A549 (cell line): ENCODE measurements at regions not wholly inside any gene's neighbourhood (a gene's known extent, or its start where the extent isn't known, plus 50 kb on each side); places are given as distances from the start of the nearest gene placed in this dataset.

ENCODE experiments used
- ATAC-seq, 2 experiments: fragments of 200-7000 bp in 1 of 2; fragments of >200 bp in 1 of 2; cut with Nextera tagmentation in 1 of 2; cut with Tn5 transposase in 1 of 2; 3 replicates each; pipeline versions ENCODE4 v1.8.0 to v1.9.1; 2018 to 2020; ENCODE audit warnings: mild to moderate bottlenecking in 1 of 2, moderate library complexity in 1 of 2
- CTCF ChIA-PET: fragments of 300-600 bp; sonication (Branson Sonifier 250); formaldehyde crosslinking; extraction: SDS; loops from one replicate; lab custom pipeline; 2021; ENCODE audit warnings: antibody characterized with exemption, inconsistent platforms; lab: Yijun Ruan, JAX
- POLR2A ChIA-PET: fragments of 350-600 bp; formaldehyde crosslinking; extraction: SDS; loops from one replicate; lab custom pipeline; 2021; ENCODE audit warnings: antibody characterized with exemption, inconsistent platforms; lab: Yijun Ruan, JAX
- DNase-seq, 2 experiments: peaks; one replicate each; pipeline versions ENCODE4 v3.0.0 to v3.0.0-alpha.2; 2011 to 2016; ENCODE audit warnings: low read depth in 1 of 2, low spot score in 1 of 2
- FAIRE-seq: peaks from 2 replicates; lab custom pipeline; 2011; peaks lifted over from hg19 to GRCh38; lab: Jason Lieb, UNC
- H3K27ac ChIP-seq, 2 experiments: fragments of >200 bp; sonication (Bioruptor Twin); formaldehyde crosslinking; 3 replicates each; pipeline ENCODE4 v1.5.1; 2016 to 2017
- H3K4me1 ChIP-seq: fragments of >200 bp; sonication (Bioruptor Twin); formaldehyde crosslinking; 3 replicates; pipeline ENCODE4 v1.6.1; 2016
- H3K4me2 ChIP-seq: fragments of >200 bp; sonication (Bioruptor Twin); formaldehyde crosslinking; 3 replicates; pipeline ENCODE4 v1.6.1; 2016
- H3K4me3 ChIP-seq: fragments of >200 bp; sonication (Bioruptor Twin); formaldehyde crosslinking; 3 replicates; pipeline ENCODE4 v1.5.1; 2016
- H3K9me3 ChIP-seq: fragments of >200 bp; sonication (Bioruptor Twin); formaldehyde crosslinking; 3 replicates; pipeline ENCODE4 v1.6.1; 2016
- BHLHE40 ChIP-seq: IDR thresholded peaks from 2 replicates; pipeline ENCODE4 v1.6.1; 2012; ENCODE audit warnings: low read depth, low read length, inconsistent platforms
- CBX2 ChIP-seq: fragments of 200-600 bp; sonication (generic); IDR thresholded peaks from 2 replicates; pipeline ENCODE4 v1.6.1; 2016; ENCODE audit warnings: low read depth, mild to moderate bottlenecking, borderline replicate concordance
- CHD4 ChIP-seq: fragments of 200-600 bp; sonication (generic); IDR thresholded peaks from 2 replicates; pipeline ENCODE4 v1.6.1; 2016; ENCODE audit warnings: antibody characterized with exemption, mild to moderate bottlenecking, borderline replicate concordance
- EP300 ChIP-seq, 2 experiments: fragments of >200 bp; sonication (Bioruptor Twin); formaldehyde crosslinking; IDR thresholded peaks; 2 replicates in 1 of 2; 3 replicates in 1 of 2; pipeline ENCODE4 v1.6.1; 2016 to 2017
- FOXS1 ChIP-seq: fragments of 250-450 bp; sonication (Bioruptor Pico); IDR thresholded peaks from 2 replicates; pipeline ENCODE4 v1.5.0; 2020; ENCODE audit warnings: mild to moderate bottlenecking, moderate library complexity
- HEYL ChIP-seq: fragments of 250-450 bp; sonication (Bioruptor Pico); IDR thresholded peaks from 2 replicates; pipeline ENCODE4 v1.8.0; 2021; ENCODE audit warnings: mild to moderate bottlenecking, moderate library complexity
- HOXA7 ChIP-seq: fragments of 250-450 bp; sonication (Bioruptor Pico); IDR thresholded peaks from 2 replicates; pipeline ENCODE4 v1.5.0; 2020; ENCODE audit warnings: mild to moderate bottlenecking, moderate library complexity
- HOXB13 ChIP-seq: fragments of 250-450 bp; sonication (Bioruptor Pico); IDR thresholded peaks from 2 replicates; pipeline ENCODE4 v1.5.0; 2020; ENCODE audit warnings: low read depth, mild to moderate bottlenecking, moderate library complexity
- JUN ChIP-seq, 2 experiments: fragments of >200 bp; sonication (Bioruptor Twin); formaldehyde crosslinking; IDR thresholded peaks; 2 replicates in 1 of 2; 3 replicates in 1 of 2; pipeline ENCODE4 v1.6.1; 2016 to 2017
- KDM5A ChIP-seq: fragments of 200-600 bp; sonication (generic); IDR thresholded peaks from 2 replicates; pipeline ENCODE4 v1.6.1; 2016; ENCODE audit warnings: antibody characterized with exemption, mild to moderate bottlenecking
- MAZ ChIP-seq: fragments of 150-350 bp; IDR thresholded peaks from 2 replicates; pipeline ENCODE4 v1.6.1; 2014; ENCODE audit warnings: antibody characterized with exemption, low read depth, low read length, borderline replicate concordance
- NFE2L2 ChIP-seq: fragments of 150-350 bp; conservative IDR thresholded peaks from 2 replicates; pipeline ENCODE4 v1.6.1; 2014; ENCODE audit warnings: low read length
- NR3C1 ChIP-seq: fragments of >200 bp; sonication (Bioruptor Twin); formaldehyde crosslinking; IDR thresholded peaks from 3 replicates; pipeline ENCODE4 v1.6.1; 2017
- PHF8 ChIP-seq: fragments of 200-600 bp; sonication (generic); IDR thresholded peaks from 2 replicates; pipeline ENCODE4 v1.6.1; 2016; ENCODE audit warnings: low read depth, mild to moderate bottlenecking, antibody characterized with exemption, moderate library complexity, borderline replicate concordance
- POLR2A ChIP-seq: IDR thresholded peaks from 2 replicates; pipeline ENCODE4 v1.6.1; 2012; ENCODE audit warnings: mild to moderate bottlenecking, low read length
- POLR2AphosphoS2 ChIP-seq: conservative IDR thresholded peaks from 2 replicates; pipeline ENCODE4 v1.6.1; 2012; ENCODE audit warnings: low read length, improper control_type of control experiment, inconsistent platforms
- RAD21 ChIP-seq, 2 experiments: fragments of >200 bp in 1 of 2; sonication (Bioruptor Twin) in 1 of 2; formaldehyde crosslinking in 1 of 2; IDR thresholded peaks in 1 of 2; conservative IDR thresholded peaks in 1 of 2; 2 replicates in 1 of 2; 3 replicates in 1 of 2; pipeline ENCODE4 v1.6.1; 2012 to 2018; ENCODE audit warnings: inconsistent platforms in 1 of 2
- RARB ChIP-seq: fragments of 250-450 bp; sonication (Bioruptor Pico); IDR thresholded peaks from 2 replicates; pipeline ENCODE4 v1.8.0; 2021; ENCODE audit warnings: mild to moderate bottlenecking, moderate library complexity
- RCOR1 ChIP-seq: fragments of 150-350 bp; IDR thresholded peaks from 2 replicates; pipeline ENCODE4 v1.6.1; 2014; ENCODE audit warnings: antibody characterized with exemption, low read length, low read depth
- RFX5 ChIP-seq: fragments of 450-650 bp; IDR thresholded peaks from 2 replicates; pipeline ENCODE4 v1.7.1; 2014; ENCODE audit warnings: antibody characterized with exemption, mild to moderate bottlenecking, moderate library complexity
- ZNF302 ChIP-seq: fragments of 250-450 bp; sonication (Bioruptor Pico); IDR thresholded peaks from 2 replicates; pipeline ENCODE4 v1.9.0; 2021; ENCODE audit warnings: inconsistent platforms, mild to moderate bottlenecking, moderate library complexity
- ZSCAN20 ChIP-seq: fragments of 250-450 bp; sonication (Bioruptor Pico); IDR thresholded peaks from 2 replicates; pipeline ENCODE4 v1.8.0; 2022; ENCODE audit warnings: mild to moderate bottlenecking, moderate library complexity
- WGBS: methylation state at CpG from one replicate; pipeline ENCODE4 v1.1.6; 2017; ENCODE audit errors: missing lambda C conversion rate; 5-methylcytosine and 5-hydroxymethylcytosine counted together
- TF ChIP-seq, protein P1 (sequence below): fragments of 450-650 bp; IDR thresholded peaks from 2 replicates; pipeline ENCODE4 v1.6.1; 2014; ENCODE audit warnings: antibody characterized with exemption
- TF ChIP-seq, protein P2 (sequence below): fragments of 250-450 bp; sonication (Bioruptor Pico); IDR thresholded peaks from 2 replicates; pipeline ENCODE4 v1.5.0; 2021; ENCODE audit warnings: mild to moderate bottlenecking, moderate library complexity, borderline replicate concordance
- TF ChIP-seq, protein P3 (sequence below): fragments of 200-600 bp; sonication (generic); IDR thresholded peaks from 2 replicates; pipeline ENCODE4 v1.6.1; 2016; ENCODE audit warnings: antibody characterized with exemption, mild to moderate bottlenecking, moderate library complexity
- TF ChIP-seq, protein P4 (sequence below): fragments of 250-450 bp; sonication (Bioruptor Pico); IDR thresholded peaks from 2 replicates; pipeline ENCODE4 v1.5.0; 2020; ENCODE audit warnings: low read depth, mild to moderate bottlenecking, moderate library complexity
- TF ChIP-seq, protein P5 (sequence below): IDR thresholded peaks from 2 replicates; pipeline ENCODE4 v1.6.1; 2012

DNA sequence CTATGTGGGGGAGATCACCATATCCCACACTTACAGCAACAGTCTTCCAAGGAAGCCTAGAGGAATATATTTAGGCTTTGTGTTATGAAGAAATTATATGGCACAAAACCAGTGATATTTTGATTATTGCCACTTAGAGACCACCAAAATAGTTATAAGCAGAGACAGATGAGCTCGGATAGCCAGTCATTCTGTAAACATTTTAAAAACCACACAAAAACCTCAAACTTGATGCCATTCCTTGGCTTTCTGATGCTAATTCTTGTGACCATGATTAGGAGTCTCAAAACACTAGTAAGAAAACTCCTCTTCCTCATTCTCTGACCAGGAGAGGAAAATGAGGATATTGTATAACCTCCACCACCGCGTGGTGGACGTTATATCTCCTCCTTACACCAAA lies 496.4 kb downstream of the FOXO1 start:
- Histone ChIP-seq H3K9me3 (no peaks in the 10 kb centered on the region), H3K4me2 (no peak overlapping the region), H3K4me1 (peaks cover 4% of the 10 kb centered on the region; the same call in 1 of the 3 replicates), H3K4me3 (no peak overlapping the region), H3K27ac (no peak overlapping the region)
- DNase-seq (no peak), ATAC-seq (no peak), FAIRE-seq (no peak)
- 78% methylated on average over 4 of the region's 4 CpGs for WGBS
- POLR2A ChIA-PET = no interaction called here
- CTCF ChIA-PET = no interaction called here
- TF ChIP-seq KDM5A (no peak), NFE2L2 (no peak)

DNA sequence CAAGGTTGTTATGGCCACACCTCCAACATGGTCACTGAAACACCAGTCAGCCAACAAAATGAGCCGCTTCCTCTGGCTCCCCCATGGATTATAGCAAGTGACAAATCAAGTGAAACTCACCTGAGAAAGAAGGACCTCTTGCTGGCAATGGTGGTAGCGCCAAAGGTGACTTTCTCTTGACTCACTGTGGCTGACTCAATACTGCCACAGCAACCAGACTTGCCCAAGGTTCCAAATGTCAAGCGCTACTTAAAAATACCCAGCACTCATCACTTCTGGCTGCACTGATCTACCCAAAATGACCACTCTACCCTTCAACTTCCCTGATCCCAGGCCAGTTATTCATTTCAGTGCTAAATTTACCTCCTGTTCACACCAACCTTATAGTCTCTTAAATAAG lies 495.5 kb downstream of the FOXO1 start:
- WGBS = 85% methylated on average over 3 of the region's 3 CpGs
- ATAC-seq = no peak
- FAIRE-seq = no peak
- Histone ChIP-seq H3K9me3 (no peaks in the 10 kb centered on the region), H3K4me3 (no peak overlapping the region), H3K4me1 (no peaks in the 10 kb centered on the region), H3K4me2 (no peak overlapping the region), H3K27ac (no peak overlapping the region)
- ChIA-PET POLR2A (no interaction called here), CTCF (no interaction called here)
- no peak for DNase-seq
- no peak for TF ChIP-seq CBX2
- TF ChIP-seq, protein P1, sequence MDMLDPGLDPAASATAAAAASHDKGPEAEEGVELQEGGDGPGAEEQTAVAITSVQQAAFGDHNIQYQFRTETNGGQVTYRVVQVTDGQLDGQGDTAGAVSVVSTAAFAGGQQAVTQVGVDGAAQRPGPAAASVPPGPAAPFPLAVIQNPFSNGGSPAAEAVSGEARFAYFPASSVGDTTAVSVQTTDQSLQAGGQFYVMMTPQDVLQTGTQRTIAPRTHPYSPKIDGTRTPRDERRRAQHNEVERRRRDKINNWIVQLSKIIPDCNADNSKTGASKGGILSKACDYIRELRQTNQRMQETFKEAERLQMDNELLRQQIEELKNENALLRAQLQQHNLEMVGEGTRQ = no peak
- TF ChIP-seq RARB (CRISPR knock-in tag) = no peak
- TF ChIP-seq FOXS1 (CRISPR knock-in tag) = no peak
- TF ChIP-seq NFE2L2 = no peak
- TF ChIP-seq MAZ = no peak
- no peak for TF ChIP-seq RCOR1
- no peak for TF ChIP-seq HEYL (CRISPR knock-in tag)

DNA sequence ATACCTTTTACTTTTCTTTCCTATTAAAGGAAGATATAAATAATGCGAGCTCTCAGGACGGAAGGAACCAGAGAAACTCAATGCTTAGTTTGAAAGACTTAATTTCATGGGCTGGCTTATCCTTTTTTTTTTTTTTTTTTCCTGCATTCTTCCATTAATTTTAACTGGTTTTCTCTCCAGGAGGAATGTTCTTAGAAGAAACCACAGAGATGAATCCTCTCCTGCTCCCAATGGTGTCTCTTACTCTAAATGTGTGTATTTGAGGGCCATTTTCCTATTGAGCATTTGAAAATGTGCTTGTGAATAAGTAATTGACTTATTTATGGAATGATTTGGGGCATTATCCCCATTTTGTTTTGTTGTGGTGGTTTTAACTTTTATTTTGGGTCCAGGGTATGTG lies 494.9 kb downstream of the FOXO1 start:
- 91% methylated on average over 2 of the region's 2 CpGs for WGBS
- no peak overlapping the region for H3K4me2 ChIP-seq

DNA sequence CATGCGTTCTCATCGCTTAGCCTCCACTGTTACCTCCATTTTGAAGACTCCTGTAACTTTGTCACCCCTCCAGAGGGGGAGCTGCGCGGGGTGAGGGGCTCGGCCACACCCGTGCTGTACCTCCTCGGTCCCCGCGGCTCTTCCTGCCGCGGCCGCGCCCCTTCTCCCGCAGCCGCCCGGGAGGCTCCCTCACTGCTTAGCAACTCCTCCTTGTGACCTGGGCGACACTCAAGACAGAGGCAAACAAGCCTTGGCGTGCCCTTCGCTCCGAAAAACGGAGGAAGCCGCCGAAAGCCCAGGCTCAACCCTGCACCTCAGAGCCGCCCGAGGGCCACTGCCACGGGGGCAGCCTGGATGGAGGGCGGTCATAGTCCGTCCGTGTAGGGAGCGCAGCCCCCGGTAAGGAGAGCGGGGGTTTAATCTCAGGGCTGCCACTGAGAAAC lies 494.3 kb downstream of the FOXO1 start:
- ChIA-PET POLR2A (no interaction called here), CTCF (interaction anchor here (0.8 kb wide), 1 partner anchor 11 kb away, joined by 3 read pairs; no protein-coding TSS in a partner anchor)
- Histone ChIP-seq H3K27ac (no peak overlapping the region), H3K9me3 (no peaks in the 10 kb centered on the region), H3K4me2 (no peak overlapping the region), H3K4me1 (no peaks in the 10 kb centered on the region), H3K4me3 (no peak overlapping the region)
- FAIRE-seq (no peak), DNase-seq (no peak), ATAC-seq (no peak)
- 75% methylated on average over 22 of the region's 32 CpGs for WGBS
- TF ChIP-seq ZNF302 = no peak
- TF ChIP-seq POLR2A = no peak
- TF ChIP-seq FOXS1 (CRISPR knock-in tag) = no peak
- no peak for TF ChIP-seq RFX5
- no peak for TF ChIP-seq CHD4
- TF ChIP-seq HOXB13 = no peak
- TF ChIP-seq, protein P2, sequence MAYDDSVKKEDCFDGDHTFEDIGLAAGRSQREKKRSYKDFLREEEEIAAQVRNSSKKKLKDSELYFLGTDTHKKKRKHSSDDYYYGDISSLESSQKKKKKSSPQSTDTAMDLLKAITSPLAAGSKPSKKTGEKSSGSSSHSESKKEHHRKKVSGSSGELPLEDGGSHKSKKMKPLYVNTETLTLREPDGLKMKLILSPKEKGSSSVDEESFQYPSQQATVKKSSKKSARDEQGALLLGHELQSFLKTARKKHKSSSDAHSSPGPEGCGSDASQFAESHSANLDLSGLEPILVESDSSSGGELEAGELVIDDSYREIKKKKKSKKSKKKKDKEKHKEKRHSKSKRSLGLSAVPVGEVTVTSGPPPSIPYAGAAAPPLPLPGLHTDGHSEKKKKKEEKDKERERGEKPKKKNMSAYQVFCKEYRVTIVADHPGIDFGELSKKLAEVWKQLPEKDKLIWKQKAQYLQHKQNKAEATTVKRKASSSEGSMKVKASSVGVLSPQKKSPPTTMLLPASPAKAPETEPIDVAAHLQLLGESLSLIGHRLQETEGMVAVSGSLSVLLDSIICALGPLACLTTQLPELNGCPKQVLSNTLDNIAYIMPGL = no peak
- TF ChIP-seq EP300 (IDR thresholded peaks at IDR 0.05) = no peak
- no peak for TF ChIP-seq POLR2AphosphoS2
- TF ChIP-seq, protein P3, sequence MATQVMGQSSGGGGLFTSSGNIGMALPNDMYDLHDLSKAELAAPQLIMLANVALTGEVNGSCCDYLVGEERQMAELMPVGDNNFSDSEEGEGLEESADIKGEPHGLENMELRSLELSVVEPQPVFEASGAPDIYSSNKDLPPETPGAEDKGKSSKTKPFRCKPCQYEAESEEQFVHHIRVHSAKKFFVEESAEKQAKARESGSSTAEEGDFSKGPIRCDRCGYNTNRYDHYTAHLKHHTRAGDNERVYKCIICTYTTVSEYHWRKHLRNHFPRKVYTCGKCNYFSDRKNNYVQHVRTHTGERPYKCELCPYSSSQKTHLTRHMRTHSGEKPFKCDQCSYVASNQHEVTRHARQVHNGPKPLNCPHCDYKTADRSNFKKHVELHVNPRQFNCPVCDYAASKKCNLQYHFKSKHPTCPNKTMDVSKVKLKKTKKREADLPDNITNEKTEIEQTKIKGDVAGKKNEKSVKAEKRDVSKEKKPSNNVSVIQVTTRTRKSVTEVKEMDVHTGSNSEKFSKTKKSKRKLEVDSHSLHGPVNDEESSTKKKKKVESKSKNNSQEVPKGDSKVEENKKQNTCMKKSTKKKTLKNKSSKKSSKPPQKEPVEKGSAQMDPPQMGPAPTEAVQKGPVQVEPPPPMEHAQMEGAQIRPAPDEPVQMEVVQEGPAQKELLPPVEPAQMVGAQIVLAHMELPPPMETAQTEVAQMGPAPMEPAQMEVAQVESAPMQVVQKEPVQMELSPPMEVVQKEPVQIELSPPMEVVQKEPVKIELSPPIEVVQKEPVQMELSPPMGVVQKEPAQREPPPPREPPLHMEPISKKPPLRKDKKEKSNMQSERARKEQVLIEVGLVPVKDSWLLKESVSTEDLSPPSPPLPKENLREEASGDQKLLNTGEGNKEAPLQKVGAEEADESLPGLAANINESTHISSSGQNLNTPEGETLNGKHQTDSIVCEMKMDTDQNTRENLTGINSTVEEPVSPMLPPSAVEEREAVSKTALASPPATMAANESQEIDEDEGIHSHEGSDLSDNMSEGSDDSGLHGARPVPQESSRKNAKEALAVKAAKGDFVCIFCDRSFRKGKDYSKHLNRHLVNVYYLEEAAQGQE = no peak
- no peak for TF ChIP-seq PHF8

More for the DNA sequence above, 494.9 kb downstream of the FOXO1 start:
- Histone ChIP-seq H3K4me1 (no peaks in the 10 kb centered on the region), H3K27ac (no peak overlapping the region), H3K4me3 (no peak overlapping the region), H3K9me3 (no peaks in the 10 kb centered on the region)
- ChIA-PET POLR2A (no interaction called here), CTCF (interaction anchor here (0.8 kb wide), 1 partner anchor 11 kb away, joined by 3 read pairs; no protein-coding TSS in a partner anchor)
- TF ChIP-seq, protein P4, sequence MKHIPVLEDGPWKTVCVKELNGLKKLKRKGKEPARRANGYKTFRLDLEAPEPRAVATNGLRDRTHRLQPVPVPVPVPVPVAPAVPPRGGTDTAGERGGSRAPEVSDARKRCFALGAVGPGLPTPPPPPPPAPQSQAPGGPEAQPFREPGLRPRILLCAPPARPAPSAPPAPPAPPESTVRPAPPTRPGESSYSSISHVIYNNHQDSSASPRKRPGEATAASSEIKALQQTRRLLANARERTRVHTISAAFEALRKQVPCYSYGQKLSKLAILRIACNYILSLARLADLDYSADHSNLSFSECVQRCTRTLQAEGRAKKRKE (CRISPR knock-in tag) = no peak
- TF ChIP-seq CHD4 (no peak), HOXB13 (no peak), RAD21 (conservative IDR thresholded peaks at IDR 0.05 in 1 of 2, IDR thresholded peaks at IDR 0.05 in 1 of 2) (no peak), FOXS1 (CRISPR knock-in tag) (no peak), JUN (IDR thresholded peaks at IDR 0.05) (no peak), HOXA7 (CRISPR knock-in tag) (no peak), NR3C1 (no peak), ZSCAN20 (CRISPR knock-in tag) (no peak), BHLHE40 (no peak), NFE2L2 (no peak)
- TF ChIP-seq, protein P5, sequence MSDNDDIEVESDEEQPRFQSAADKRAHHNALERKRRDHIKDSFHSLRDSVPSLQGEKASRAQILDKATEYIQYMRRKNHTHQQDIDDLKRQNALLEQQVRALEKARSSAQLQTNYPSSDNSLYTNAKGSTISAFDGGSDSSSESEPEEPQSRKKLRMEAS = no peak
- FAIRE-seq = no peak
- DNase-seq = no peak
- no peak for ATAC-seq
